IMR-90 (cell line): ENCODE measurements at regions not wholly inside any gene's neighbourhood (a gene's known extent, or its start where the extent isn't known, plus 50 kb on each side); places are given as distances from the start of the nearest gene placed in this dataset.

Experiments used
- ATAC-seq: fragments of 200-7000 bp; cut with Tn5 transposase; 2 replicates; pipeline ENCODE4 v1.9.1; 2020; ENCODE audit warnings: low read depth, mild to moderate bottlenecking, moderate library complexity
- BruUV-seq: library from RNA; stranded (reverse); fragments of 400-500 nt; replicated peaks from 2 replicates; lab custom pipeline; 2021; lab: Mats Ljungman, UMichigan
- CTCF ChIA-PET: fragments of 300-600 bp; formaldehyde crosslinking; extraction: SDS; loops from one replicate; lab custom pipeline; 2021; ENCODE audit warnings: antibody characterized with exemption; lab: Yijun Ruan, JAX
- POLR2A ChIA-PET: fragments of 300-600 bp; sonication (Branson Sonifier 250); formaldehyde crosslinking; loops from one replicate; lab custom pipeline; 2022; ENCODE audit warnings: antibody characterized with exemption; ENCODE audit not compliant: unreplicated experiment; lab: Charles Lee
- DNase-seq: peaks from one replicate; pipeline ENCODE4 v3.0.0; 2013
- H2AFZ ChIP-seq: replicated peaks from 2 replicates; pipeline ENCODE3; 2013; ENCODE audit warnings: low read length, mild to moderate bottlenecking; ENCODE audit not compliant: poor library complexity
- H2AK5ac ChIP-seq: 2 replicates; pipeline ENCODE4 v1.6.1; 2013; ENCODE audit warnings: low read depth, low read length, inconsistent platforms
- H2AK9ac ChIP-seq: replicated peaks from 2 replicates; pipeline ENCODE3; 2013; ENCODE audit warnings: mild to moderate bottlenecking, low read depth, low read length, moderate library complexity; ENCODE audit not compliant: poor library complexity
- H2BK120ac ChIP-seq: 2 replicates; pipeline ENCODE4 v1.6.1; 2013; ENCODE audit warnings: low read depth, low read length, inconsistent platforms
- H2BK15ac ChIP-seq: 3 replicates; pipeline ENCODE4 v1.6.1; 2013; ENCODE audit warnings: low read depth, low read length, inconsistent platforms
- H2BK20ac ChIP-seq: 2 replicates; pipeline ENCODE4 v1.6.1; 2013; ENCODE audit warnings: low read depth, mild to moderate bottlenecking, inconsistent platforms, low read length, moderate library complexity
- H2BK5ac ChIP-seq: 2 replicates; pipeline ENCODE4 v1.6.1; 2013; ENCODE audit warnings: mild to moderate bottlenecking, low read depth, low read length, inconsistent platforms; ENCODE audit not compliant: poor library complexity, severe bottlenecking
- H3K14ac ChIP-seq: replicated peaks from 2 replicates; pipeline ENCODE4 v1.6.1; 2013; ENCODE audit warnings: low read depth, low read length, inconsistent platforms
- H3K18ac ChIP-seq: 2 replicates; pipeline ENCODE4 v1.6.1; 2013; ENCODE audit warnings: low read depth, low read length, control low read depth
- H3K23ac ChIP-seq: 2 replicates; pipeline ENCODE4 v1.6.1; 2013; ENCODE audit warnings: low read depth, low read length, inconsistent platforms
- H3K27ac ChIP-seq: 2 replicates; pipeline ENCODE4 v1.5.1; 2013; ENCODE audit warnings: mild to moderate bottlenecking, control low read depth, low read length; ENCODE audit not compliant: insufficient read depth
- H3K27me3 ChIP-seq: 2 replicates; pipeline ENCODE4 v1.6.1; 2013; ENCODE audit warnings: low read length; ENCODE audit not compliant: control insufficient read depth, insufficient read depth
- H3K36me3 ChIP-seq: 2 replicates; pipeline ENCODE4 v1.6.1; 2013; ENCODE audit warnings: low read length, mixed read lengths; ENCODE audit not compliant: control insufficient read depth, insufficient read depth
- H3K4ac ChIP-seq: 2 replicates; pipeline ENCODE4 v1.6.1; 2013; ENCODE audit warnings: low read depth, low read length, inconsistent platforms
- H3K4me1 ChIP-seq: 2 replicates; pipeline ENCODE4 v1.6.1; 2013; ENCODE audit warnings: low read length, mixed read lengths; ENCODE audit not compliant: control insufficient read depth, insufficient read depth
- H3K4me2 ChIP-seq: 2 replicates; pipeline ENCODE4 v1.6.1; 2013; ENCODE audit warnings: low read depth, mild to moderate bottlenecking, control low read depth, low read length, moderate library complexity
- H3K4me3 ChIP-seq: 2 replicates; pipeline ENCODE4 v1.5.1; 2013; ENCODE audit warnings: low read depth, mild to moderate bottlenecking, control low read depth, low read length, moderate library complexity; ENCODE audit not compliant: insufficient read depth
- H3K56ac ChIP-seq: 2 replicates; pipeline ENCODE4 v1.6.1; 2013; ENCODE audit warnings: low read length, inconsistent platforms; ENCODE audit not compliant: insufficient read depth; ENCODE audit errors: extremely low read depth
- H3K79me1 ChIP-seq, 2 experiments: 2 replicates each; pipeline ENCODE4 v1.6.1; 2013; ENCODE audit warnings: low read length in 2 of 2, inconsistent platforms in 1 of 2, low read depth in 1 of 2
- H3K9ac ChIP-seq: 2 replicates; pipeline ENCODE4 v1.6.1; 2013; ENCODE audit warnings: low read depth, low read length, control low read depth
- H3K9me1 ChIP-seq: 2 replicates; pipeline ENCODE4 v1.6.1; 2013; ENCODE audit warnings: low read length, inconsistent platforms; ENCODE audit not compliant: insufficient read depth
- H3K9me3 ChIP-seq: 2 replicates; pipeline ENCODE4 v1.6.1; 2013; ENCODE audit warnings: low read length; ENCODE audit not compliant: control insufficient read depth, insufficient read depth
- H4K20me1 ChIP-seq: 2 replicates; pipeline ENCODE4 v1.6.1; 2013; ENCODE audit warnings: low read length, inconsistent platforms; ENCODE audit not compliant: insufficient read depth
- H4K5ac ChIP-seq: 2 replicates; pipeline ENCODE4 v1.6.1; 2013; ENCODE audit warnings: mild to moderate bottlenecking, low read depth, low read length, control low read depth
- H4K8ac ChIP-seq, 2 experiments: 2 replicates each; pipeline ENCODE4 v1.6.1; 2013; ENCODE audit warnings: low read depth in 2 of 2, low read length in 2 of 2, control low read depth in 1 of 2, inconsistent platforms in 1 of 2
- H4K91ac ChIP-seq: 2 replicates; pipeline ENCODE4 v1.6.1; 2013; ENCODE audit warnings: low read depth, low read length, inconsistent platforms; ENCODE audit not compliant: insufficient read depth
- MAFK ChIP-seq: IDR thresholded peaks from 2 replicates; pipeline ENCODE4 v1.6.1; 2012; ENCODE audit warnings: low read depth, low read length, improper control_type of control experiment
- RCOR1 ChIP-seq: IDR thresholded peaks from 2 replicates; pipeline ENCODE4 v1.6.1; 2012; ENCODE audit warnings: mild to moderate bottlenecking, low read length, improper control_type of control experiment; ENCODE audit not compliant: insufficient replicate concordance
- SMC3 ChIP-seq: fragments of 150-350 bp; IDR thresholded peaks from 2 replicates; pipeline ENCODE4 v1.6.1; 2016; ENCODE audit warnings: low read depth, mild to moderate bottlenecking, antibody characterized with exemption, low read length, moderate library complexity
- WGBS, 2 experiments: methylation state at CpG; one replicate each; pipeline versions ENCODE4 v1.1.5 to v1.1.7; 2013; ENCODE audit warnings: missing lambda C conversion rate in 2 of 2; ENCODE audit not compliant: insufficient read length in 1 of 2; ENCODE audit errors: extremely low coverage in 2 of 2; 5-methylcytosine and 5-hydroxymethylcytosine counted together
- dilution Hi-C: fragments of 300-500 bp; cut with HindIII; formaldehyde crosslinking; loops from one replicate; pipeline ENCODE4 v1.14.3; 2018; ENCODE audit warnings: low sequenced_read_pairs; ENCODE audit not compliant: unreplicated experiment
- in situ Hi-C: fragments of 300-500 bp; cut with MboI; formaldehyde crosslinking; loops from 3 replicates; pipeline ENCODE4 v1.14.3; 2019; ENCODE audit warnings: low sequenced_read_pairs, inconsistent platforms, mixed read lengths
- intact Hi-C: fragments of 100-400 bp; cut with micrococcal nuclease; formaldehyde crosslinking; loops from 2 replicates; pipeline ENCODE4 v1.10.0; 2022

DNA sequence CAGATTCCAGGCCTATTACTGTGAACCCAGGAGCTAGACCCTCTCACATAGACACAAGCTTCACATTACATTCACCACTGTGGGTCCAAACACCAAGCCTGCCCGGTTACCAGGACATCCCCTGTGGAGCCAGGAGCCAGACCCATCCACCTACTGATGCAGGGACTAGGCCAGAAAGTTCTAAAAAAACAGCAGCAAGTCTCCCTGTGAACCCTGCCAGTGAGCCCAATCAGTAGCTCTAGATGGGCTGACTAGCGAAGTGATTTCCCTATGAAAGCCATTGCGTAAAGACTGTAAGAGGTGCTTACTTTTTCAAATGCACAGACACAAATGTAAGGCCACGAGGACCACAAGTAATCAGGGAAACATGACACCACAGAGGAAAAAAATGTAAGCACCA lies 352.3 kb downstream of the TMEM161B start:
- in situ Hi-C loops, result no loop called here
- WGBS, 2 experiments, result 66% methylated on average over 2 of the region's 4 CpGs; no CpG with 5 or more reads in 1 of the 2 experiments
- DNase-seq, result no peak
- ChIA-PET CTCF (no interaction called here), POLR2A (no interaction called here)
- Histone ChIP-seq H3K27ac (no peak overlapping the region), H3K18ac (no peak overlapping the region), H3K27me3 (no peaks in the 10 kb centered on the region), H4K8ac (no peak overlapping the region), H2BK15ac (no peak overlapping the region), H3K9me1 (no peaks in the 10 kb centered on the region), H2BK120ac (no peak overlapping the region), H2AK9ac (no peak overlapping the region), H3K56ac (no peak overlapping the region), H2AFZ (no peak overlapping the region), H3K79me1 (no peaks in the 10 kb centered on the region), H2BK20ac (no peak overlapping the region), H4K20me1 (no peaks in the 10 kb centered on the region), H2BK5ac (no peak overlapping the region), H3K4me2 (no peak overlapping the region), H3K14ac (no peak overlapping the region), H3K9me3 (peaks cover 6% of the 10 kb centered on the region; the same call in 1 of the 2 replicates), H3K23ac (no peak overlapping the region), H3K4me1 (no peaks in the 10 kb centered on the region), H4K91ac (no peak overlapping the region), H3K9ac (no peak overlapping the region), H3K4ac (no peak overlapping the region), H3K4me3 (no peak overlapping the region), H3K36me3 (no peaks in the 10 kb centered on the region), H2AK5ac (no peak overlapping the region), H4K5ac (no peak overlapping the region)
- dilution Hi-C loops, result no loop called here
- TF ChIP-seq SMC3 (no peak), RCOR1 (no peak), MAFK (no peak)
- no TSS peak for BruUV-seq
- intact Hi-C loops, result no loop called here
- ATAC-seq, result no peak
